Activated CD8-positive, alpha-beta T cell treated with anti-CD3 and anti-CD28 coated beads for 36 hours (primary cell): ENCODE measurements at regions not wholly inside any gene's neighbourhood (a gene's known extent, or its start where the extent isn't known, plus 50 kb on each side); places are given as distances from the start of the nearest gene placed in this dataset.

Source experiments
- ATAC-seq: fragments of 200-7000 bp; cut with Tn5 transposase; one replicate; pipeline ENCODE4 v1.10.0; 2021; ENCODE audit warnings: mild to moderate bottlenecking, moderate library complexity
- CTCF ChIA-PET: fragments of 350-600 bp; sonication (Branson Sonifier 250); formaldehyde crosslinking; loops from one replicate; lab custom pipeline; 2021; ENCODE audit warnings: antibody characterized with exemption; lab: Charles Lee
- POLR2A ChIA-PET: fragments of 350-600 bp; sonication (Branson Sonifier 250); formaldehyde crosslinking; loops from one replicate; lab custom pipeline; 2021; ENCODE audit warnings: antibody characterized with exemption; lab: Charles Lee
- DNase-seq: peaks from one replicate; pipeline ENCODE4 v3.0.0-alpha.2; 2020
- H3K27ac Mint-ChIP-seq: one replicate; pipeline ENCODE4 v1.8.0; 2021; ENCODE audit warnings: mild to moderate bottlenecking, mixed read lengths
- H3K27me3 Mint-ChIP-seq: one replicate; pipeline ENCODE4 v1.8.0; 2021; ENCODE audit warnings: mixed read lengths
- H3K36me3 Mint-ChIP-seq: one replicate; pipeline ENCODE4 v1.8.0; 2021; ENCODE audit warnings: low read depth, mixed read lengths
- H3K4me1 Mint-ChIP-seq: one replicate; pipeline ENCODE4 v1.8.0; 2021; ENCODE audit warnings: low read depth, mixed read lengths
- H3K4me3 Mint-ChIP-seq: one replicate; pipeline ENCODE4 v1.8.0; 2021; ENCODE audit warnings: mild to moderate bottlenecking, moderate library complexity, mixed read lengths
- H3K9me3 Mint-ChIP-seq: one replicate; pipeline ENCODE4 v1.8.0; 2021; ENCODE audit warnings: mixed read lengths
- intact Hi-C: fragments of 100-400 bp; cut with micrococcal nuclease; formaldehyde crosslinking; loops from one replicate; pipeline ENCODE4 v1.10.0; 2022
- TF ChIP-seq, protein P1 (sequence below): fragments of 200-600 bp; IDR thresholded peaks from one replicate; pipeline ENCODE4 v1.8.0; 2022; ENCODE audit warnings: antibody characterized with exemption, mild to moderate bottlenecking

DNA sequence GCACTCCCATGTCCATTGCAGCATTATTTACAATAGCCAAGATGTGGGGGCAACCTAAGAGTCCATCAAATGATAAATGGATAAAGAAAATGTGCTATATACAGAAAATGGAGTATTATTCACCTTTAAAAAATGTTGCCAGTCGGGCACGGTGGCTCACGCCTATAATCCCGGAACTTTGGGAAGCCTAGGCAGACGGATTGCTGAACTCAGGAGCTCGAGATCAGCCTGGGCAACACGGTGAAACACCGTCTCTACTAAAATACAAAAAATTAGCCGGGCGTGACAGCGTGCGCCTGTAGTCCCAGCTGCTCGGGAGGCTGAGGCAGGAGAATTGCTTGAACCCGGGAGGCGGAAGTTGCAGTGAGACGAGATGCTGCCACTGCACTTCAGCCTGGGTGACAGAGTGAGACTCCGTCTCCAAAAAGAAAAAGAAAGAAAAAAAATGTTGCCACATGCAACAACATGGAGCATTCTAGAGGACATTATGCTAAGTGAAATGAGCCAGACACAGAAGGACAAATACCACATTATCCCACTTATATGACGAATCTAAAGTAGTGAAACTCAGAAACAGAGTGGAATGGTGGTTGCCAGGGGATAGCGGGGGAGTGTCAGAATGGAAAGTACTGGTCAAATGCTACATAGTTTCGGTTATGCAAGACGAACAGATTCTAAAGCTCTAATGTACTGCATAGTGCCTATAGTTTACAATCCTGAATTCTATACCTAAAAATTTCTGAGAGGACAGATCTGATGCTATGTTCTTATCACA, 1385.6 kb upstream of the TMEFF2 start:
- Mint-ChIP-seq H3K4me3 (no peak overlapping the region), H3K4me1 (no peaks in the 10 kb centered on the region), H3K9me3 (peaks cover 4% of the 10 kb centered on the region), H3K27me3 (no peaks in the 10 kb centered on the region), H3K36me3 (no peaks in the 10 kb centered on the region), H3K27ac (no peak overlapping the region)
- intact Hi-C loops = no loop called here
- DNase-seq = no peak
- ATAC-seq = no peak
- POLR2A ChIA-PET = no interaction called here
- TF ChIP-seq, protein P1, sequence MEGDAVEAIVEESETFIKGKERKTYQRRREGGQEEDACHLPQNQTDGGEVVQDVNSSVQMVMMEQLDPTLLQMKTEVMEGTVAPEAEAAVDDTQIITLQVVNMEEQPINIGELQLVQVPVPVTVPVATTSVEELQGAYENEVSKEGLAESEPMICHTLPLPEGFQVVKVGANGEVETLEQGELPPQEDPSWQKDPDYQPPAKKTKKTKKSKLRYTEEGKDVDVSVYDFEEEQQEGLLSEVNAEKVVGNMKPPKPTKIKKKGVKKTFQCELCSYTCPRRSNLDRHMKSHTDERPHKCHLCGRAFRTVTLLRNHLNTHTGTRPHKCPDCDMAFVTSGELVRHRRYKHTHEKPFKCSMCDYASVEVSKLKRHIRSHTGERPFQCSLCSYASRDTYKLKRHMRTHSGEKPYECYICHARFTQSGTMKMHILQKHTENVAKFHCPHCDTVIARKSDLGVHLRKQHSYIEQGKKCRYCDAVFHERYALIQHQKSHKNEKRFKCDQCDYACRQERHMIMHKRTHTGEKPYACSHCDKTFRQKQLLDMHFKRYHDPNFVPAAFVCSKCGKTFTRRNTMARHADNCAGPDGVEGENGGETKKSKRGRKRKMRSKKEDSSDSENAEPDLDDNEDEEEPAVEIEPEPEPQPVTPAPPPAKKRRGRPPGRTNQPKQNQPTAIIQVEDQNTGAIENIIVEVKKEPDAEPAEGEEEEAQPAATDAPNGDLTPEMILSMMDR = no peak
- CTCF ChIA-PET = no interaction called here

- TF ChIP-seq, protein P1 = no peak
- Mint-ChIP-seq H3K4me1 (no peaks in the 10 kb centered on the region), H3K27ac (no peak overlapping the region), H3K27me3 (no peaks in the 10 kb centered on the region), H3K4me3 (no peak overlapping the region), H3K9me3 (no peaks in the 10 kb centered on the region), H3K36me3 (no peaks in the 10 kb centered on the region)
- POLR2A ChIA-PET = interaction anchor here (0.6 kb wide), 1 partner anchor 480 kb away, joined by 3 read pairs; no protein-coding TSS in a partner anchor
- intact Hi-C loops = no loop called here
- CTCF ChIA-PET = no interaction called here
- DNase-seq (no peak), ATAC-seq (no peak)
These were observed 1372.2 kb upstream of the TMEFF2 start for GRCh38 chr2:193566886-193567285.

- H3K27me3 Mint-ChIP-seq = no peaks in the 10 kb centered on the region
- CTCF ChIA-PET = no interaction called here
These were observed 1371.5 kb upstream of the TMEFF2 start for GRCh38 chr2:193566276-193566675.

GRCh38 chr2:193562031-193562430, 1367.3 kb upstream of the TMEFF2 start:
- POLR2A ChIA-PET = interaction anchor here (0.7 kb wide), 1 partner anchor 113 kb away, joined by 3 read pairs; no protein-coding TSS in a partner anchor
- TF ChIP-seq, protein P1 = no peak
- Mint-ChIP-seq H3K9me3 (no peaks in the 10 kb centered on the region), H3K36me3 (no peaks in the 10 kb centered on the region), H3K4me1 (no peaks in the 10 kb centered on the region), H3K27me3 (no peaks in the 10 kb centered on the region), H3K4me3 (no peak overlapping the region), H3K27ac (no peak overlapping the region)
- DNase-seq (no peak), ATAC-seq (no peak)
- intact Hi-C loops = no loop called here
- CTCF ChIA-PET = no interaction called here

More at GRCh38 chr2:193566276-193566675, 1371.5 kb upstream of the TMEFF2 start:
- H3K36me3 Mint-ChIP-seq = no peaks in the 10 kb centered on the region
- H3K4me3 Mint-ChIP-seq = no peak overlapping the region
- ATAC-seq = no peak
- no peaks in the 10 kb centered on the region for H3K4me1 Mint-ChIP-seq
- intact Hi-C loops = no loop called here
- POLR2A ChIA-PET = interaction anchor here (0.6 kb wide), 1 partner anchor 481 kb away, joined by 3 read pairs; no protein-coding TSS in a partner anchor
- DNase-seq = no peak
- TF ChIP-seq, protein P1 = no peak
- H3K27ac Mint-ChIP-seq = no peak overlapping the region
- no peaks in the 10 kb centered on the region for H3K9me3 Mint-ChIP-seq

GRCh38 chr2:193561054-193561453, 1366.3 kb upstream of the TMEFF2 start:
- Mint-ChIP-seq H3K36me3 (no peaks in the 10 kb centered on the region), H3K27me3 (no peaks in the 10 kb centered on the region), H3K4me1 (no peaks in the 10 kb centered on the region), H3K4me3 (no peak overlapping the region), H3K9me3 (no peaks in the 10 kb centered on the region), H3K27ac (no peak overlapping the region)
- ATAC-seq (no peak), DNase-seq (no peak)
- CTCF ChIA-PET = no interaction called here
- TF ChIP-seq, protein P1 = no peak
- POLR2A ChIA-PET = no interaction called here
- intact Hi-C loops = no loop called here
